NCI-H1417 treated with DMSO at 0.1 percent for 48 hours (cell line): ENCODE measurements at regions not wholly inside any gene's neighbourhood (a gene's known extent, or its start where the extent isn't known, plus 50 kb on each side); places are given as distances from the start of the nearest gene placed in this dataset.

Experiments used
- DNase-seq: peaks from one replicate; lab custom pipeline; 2025; lab: John Stamatoyannopoulos, UW

GRCh38 chr13:80590551-80590950 is 249.6 kb upstream of the SPRY2 start:
- no peak for DNase-seq

GRCh38 chr13:80586356-80586755 is 245.4 kb upstream of the SPRY2 start:
- no peak for DNase-seq

GRCh38 chr13:80585531-80585930 is 244.6 kb upstream of the SPRY2 start:
- DNase-seq = no peak

- no peak for DNase-seq
Measured at GRCh38 chr13:80584785-80585184, 243.9 kb upstream of the SPRY2 start.

GRCh38 chr13:80584306-80584705 is 243.4 kb upstream of the SPRY2 start:
- no peak for DNase-seq

- no peak for DNase-seq
Measured at GRCh38 chr13:80577926-80578670, 237.2 kb upstream of the SPRY2 start.

GRCh38 chr13:80577285-80577684 is 236.4 kb upstream of the SPRY2 start:
- no peak for DNase-seq

GRCh38 chr13:80574113-80574850 is 233.4 kb upstream of the SPRY2 start:
- DNase-seq = no peak

- DNase-seq = no peak
Measured at GRCh38 chr13:80572923-80573316, 232.0 kb upstream of the SPRY2 start.

GRCh38 chr13:80572308-80572922 is 231.5 kb upstream of the SPRY2 start:
- no peak for DNase-seq

GRCh38 chr13:80571346-80572307 is 230.7 kb upstream of the SPRY2 start:
- DNase-seq = no peak

GRCh38 chr13:80563439-80563838 is 222.5 kb upstream of the SPRY2 start:
- no peak for DNase-seq

- peak; percentile 63 for DNase-seq
Measured at GRCh38 chr13:80562433-80563156, 221.7 kb upstream of the SPRY2 start.

GRCh38 chr13:80560609-80561008 is 219.7 kb upstream of the SPRY2 start:
- DNase-seq = no peak

- no peak for DNase-seq
Measured at GRCh38 chr13:80559944-80560343, 219.0 kb upstream of the SPRY2 start.

- DNase-seq = no peak
Measured at GRCh38 chr13:80558074-80558473, 217.1 kb upstream of the SPRY2 start.

- DNase-seq = no peak
Measured at GRCh38 chr13:80555796-80556678, 215.1 kb upstream of the SPRY2 start.

- DNase-seq = no peak
Measured at GRCh38 chr13:80552851-80553440, 212.0 kb upstream of the SPRY2 start.

- DNase-seq = no peak
Measured at GRCh38 chr13:80551650-80552497, 210.9 kb upstream of the SPRY2 start.
